OCI-LY3 (cell line): ENCODE measurements at regions not wholly inside any gene's neighbourhood (a gene's known extent, or its start where the extent isn't known, plus 50 kb on each side); places are given as distances from the start of the nearest gene placed in this dataset.

Experiments used
- CTCF ChIP-seq: fragments of 200-600, 300-600 bp; sonication (generic); IDR thresholded peaks from 2 replicates; pipeline ENCODE4 v1.5.1; 2014; ENCODE audit warnings: antibody characterized with exemption, low read length, low read depth
- EZH2phosphoT487 ChIP-seq: fragments of 200-600 bp; shearing (Covaris generic); IDR thresholded peaks from 2 replicates; pipeline ENCODE4 v1.6.1; 2018; ENCODE audit warnings: antibody characterized with exemption, mixed run types, low read depth

- no peak for TF ChIP-seq EZH2phosphoT487
- TF ChIP-seq CTCF: no peak
These were observed 1143.9 kb downstream of the STIM2 start for GRCh38 chr4:28004520-28004919.
